ENCODE measurements at regions not wholly inside any gene's neighbourhood (a gene's known extent, or its start where the extent isn't known, plus 50 kb on each side); places are given as distances from the start of the nearest gene placed in this dataset.

GRCh38 chr9:94033383-94033782 is 50.9 kb upstream of the PTPDC1 start:
- intact Hi-C loops (cut with DNase I; ENCODE audit: low total_unique reads), result no loop called here
- no peak for DNase-seq (ENCODE audit: low spot score in 2 of 2)
- Histone ChIP-seq H3K27ac (no peak overlapping the region), H3K4me3 (no peak overlapping the region), H3K4me1 (no peaks in the 10 kb centered on the region), H3K27me3 (no peaks in the 10 kb centered on the region), H3K9me3 (no peaks in the 10 kb centered on the region), H3K36me3 (no peaks in the 10 kb centered on the region)
- no peak for TF ChIP-seq CTCF (IDR thresholded peaks at IDR 0.05)
- TF ChIP-seq POLR2A (IDR thresholded peaks at IDR 0.05), result no peak
- no peak for TF ChIP-seq POLR2AphosphoS5 (IDR thresholded peaks at IDR 0.05)

DNA sequence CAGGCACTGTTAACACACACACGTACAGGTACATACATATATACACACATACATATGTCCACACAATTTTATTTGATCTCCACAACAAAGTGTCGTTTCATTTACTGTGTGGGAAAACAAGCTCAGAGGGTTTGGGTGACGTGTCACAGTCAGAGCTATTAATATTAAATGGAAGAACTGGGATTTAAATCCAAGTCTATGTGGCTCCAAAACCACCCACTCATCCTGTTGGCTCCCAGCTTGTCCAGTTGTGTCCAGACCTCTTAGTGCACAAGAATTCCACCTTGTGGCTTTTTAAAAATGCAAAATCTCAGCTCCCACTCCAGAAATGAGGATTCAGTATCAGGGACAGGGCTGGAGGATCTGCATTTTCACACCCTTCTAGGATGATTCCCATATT is 52.3 kb upstream of the PTPDC1 start:
- no peak for TF ChIP-seq POLR2A (IDR thresholded peaks at IDR 0.05)
- no peak for TF ChIP-seq POLR2AphosphoS5 (IDR thresholded peaks at IDR 0.05)
- no peak for TF ChIP-seq CTCF (IDR thresholded peaks at IDR 0.05)
- Histone ChIP-seq H3K9me3 (no peaks in the 10 kb centered on the region), H3K4me1 (no peaks in the 10 kb centered on the region), H3K27me3 (no peaks in the 10 kb centered on the region), H3K27ac (no peak overlapping the region), H3K4me3 (peak overlapping the region in 2 of 3 donors; percentile 85 to 96), H3K36me3 (no peaks in the 10 kb centered on the region)
- intact Hi-C loops (cut with DNase I; ENCODE audit: low total_unique reads), result no loop called here
- no peak for DNase-seq (ENCODE audit: low spot score in 2 of 2)

GRCh38 chr9:94031380-94031779 is 52.9 kb upstream of the PTPDC1 start:
- H3K4me1 ChIP-seq, result no peaks in the 10 kb centered on the region
- TF ChIP-seq POLR2A (IDR thresholded peaks at IDR 0.05) (no peak), CTCF (IDR thresholded peaks at IDR 0.05) (no peak), POLR2AphosphoS5 (IDR thresholded peaks at IDR 0.05) (no peak)
- no peaks in the 10 kb centered on the region for H3K9me3 ChIP-seq
- no peaks in the 10 kb centered on the region for H3K27me3 ChIP-seq
- H3K27ac ChIP-seq, result peak overlapping the region in 1 of 2 donors; percentile 84
- no peak for DNase-seq (ENCODE audit: low spot score in 2 of 2)
- H3K36me3 ChIP-seq, result no peaks in the 10 kb centered on the region
- H3K4me3 ChIP-seq, result peak overlapping the region; percentile 62 to 96 (median 85)
- intact Hi-C loops (cut with DNase I; ENCODE audit: low total_unique reads), result no loop called here

GRCh38 chr9:94030318-94031179 is 53.7 kb upstream of the PTPDC1 start:
- no peaks in the 10 kb centered on the region for H3K27me3 ChIP-seq
- H3K4me3 ChIP-seq, result peak overlapping the region; percentile 62 to 96 (median 85)
- peak; percentile 15 to 34 (median 25) for TF ChIP-seq POLR2AphosphoS5 (IDR thresholded peaks at IDR 0.05)
- TF ChIP-seq CTCF (IDR thresholded peaks at IDR 0.05), result no peak
- intact Hi-C loops (cut with DNase I; ENCODE audit: low total_unique reads), result no loop called here
- H3K27ac ChIP-seq, result peak overlapping the region; percentile 84 to 86
- no peaks in the 10 kb centered on the region for H3K9me3 ChIP-seq
- no peaks in the 10 kb centered on the region for H3K36me3 ChIP-seq
- DNase-seq (ENCODE audit: low spot score in 2 of 2), result peak; percentile 73 to 85
- no peaks in the 10 kb centered on the region for H3K4me1 ChIP-seq

- peak overlapping the region; percentile 62 to 96 (median 85) for H3K4me3 ChIP-seq
- peak overlapping the region; percentile 84 to 86 for H3K27ac ChIP-seq
- TF ChIP-seq POLR2A (IDR thresholded peaks at IDR 0.05) (no peak), CTCF (IDR thresholded peaks at IDR 0.05) (no peak), POLR2AphosphoS5 (IDR thresholded peaks at IDR 0.05) (no peak)
- no peaks in the 10 kb centered on the region for H3K4me1 ChIP-seq
- intact Hi-C loops (cut with DNase I; ENCODE audit: low total_unique reads), result no loop called here
- DNase-seq (ENCODE audit: low spot score in 2 of 2), result no peak
- H3K9me3 ChIP-seq, result no peaks in the 10 kb centered on the region
- no peaks in the 10 kb centered on the region for H3K27me3 ChIP-seq
- H3K36me3 ChIP-seq, result no peaks in the 10 kb centered on the region
Observed at GRCh38 chr9:94029932-94030317, 54.3 kb upstream of the PTPDC1 start.

Measured in breast epithelium (tissue), 4 donors.